HG02884 (cell line): ENCODE measurements at regions not wholly inside any gene's neighbourhood (a gene's known extent, or its start where the extent isn't known, plus 50 kb on each side); places are given as distances from the start of the nearest gene placed in this dataset.

ENCODE experiments used
- ATAC-seq: cut with Tn5 transposase; IDR thresholded peaks from one replicate; pipeline ENCODE4 v1.9.1; 2021; ENCODE audit warnings: mild to moderate bottlenecking, moderate library complexity; ENCODE audit not compliant: unreplicated experiment

DNA sequence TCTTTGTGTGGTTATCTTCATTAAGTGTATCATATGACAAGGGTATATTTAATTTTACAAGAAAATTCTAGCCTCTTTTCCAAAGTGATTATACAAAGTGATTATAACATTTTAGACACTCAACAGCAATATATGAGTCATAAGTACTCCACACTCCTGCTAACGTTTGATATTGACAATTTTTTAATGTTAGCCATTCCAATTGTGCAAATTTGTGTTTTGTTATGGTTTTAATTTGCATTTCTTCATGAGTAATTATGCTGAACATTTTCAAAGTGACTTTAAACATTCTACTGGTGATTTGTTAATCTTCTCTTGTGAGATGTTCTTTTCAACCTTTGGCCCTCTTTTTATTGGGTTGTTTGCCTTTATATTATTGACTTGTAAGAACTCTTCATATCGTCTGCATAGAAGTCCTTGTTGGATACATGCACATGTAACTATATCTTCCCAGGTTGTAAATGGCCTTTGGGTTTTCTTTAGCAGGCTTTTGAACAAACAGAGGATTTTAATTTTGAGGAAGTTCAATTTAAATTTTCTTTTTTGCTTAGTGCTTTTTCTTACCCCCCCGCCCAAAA is 771.6 kb upstream of the ZNF608 start:
- no peak for ATAC-seq

DNA sequence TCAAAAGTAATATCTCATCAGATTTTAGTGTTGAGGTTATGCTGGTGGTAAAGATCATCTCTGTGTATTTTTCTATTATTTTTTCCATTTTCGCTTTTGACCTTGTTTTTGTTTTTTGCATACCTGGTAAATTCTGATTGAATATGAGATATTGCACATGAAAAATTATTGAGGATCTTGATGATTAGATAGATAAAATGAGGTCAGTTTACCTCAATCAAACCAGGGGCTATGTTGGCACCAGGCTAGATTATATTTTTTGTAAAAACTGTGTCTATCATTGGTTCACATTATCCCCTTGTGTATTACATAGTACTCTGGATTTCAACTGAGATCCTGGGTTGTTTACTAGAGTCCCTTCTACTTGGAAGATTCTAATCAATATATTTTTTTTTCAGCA is 774.9 kb upstream of the ZNF608 start:
- no peak for ATAC-seq

GRCh38 chr5:125525356-125525755 is 778.9 kb upstream of the ZNF608 start:
- no peak for ATAC-seq

DNA sequence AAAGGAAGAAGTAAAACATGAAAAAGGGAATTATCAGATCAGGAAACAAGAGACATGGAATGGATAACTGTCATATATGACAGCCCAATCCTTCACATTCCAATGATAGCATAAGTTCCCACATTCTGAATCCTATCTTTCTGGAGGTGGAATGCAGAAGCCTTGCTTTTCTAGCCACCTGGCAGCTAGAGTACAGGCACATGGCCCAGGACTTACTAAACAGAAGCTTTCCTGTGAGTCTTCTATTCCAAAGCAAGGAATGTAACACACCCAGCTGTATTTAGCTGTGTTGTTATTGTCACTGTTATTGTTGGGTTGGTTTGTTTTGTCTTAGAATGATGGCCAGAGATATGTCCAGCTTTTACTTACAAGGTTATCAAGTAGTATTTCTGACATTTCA is 780.5 kb upstream of the ZNF608 start:
- ATAC-seq = no peak

GRCh38 chr5:125528881-125529280 is 782.4 kb upstream of the ZNF608 start:
- no peak for ATAC-seq

GRCh38 chr5:125530833-125531615 is 784.6 kb upstream of the ZNF608 start:
- no peak for ATAC-seq

DNA sequence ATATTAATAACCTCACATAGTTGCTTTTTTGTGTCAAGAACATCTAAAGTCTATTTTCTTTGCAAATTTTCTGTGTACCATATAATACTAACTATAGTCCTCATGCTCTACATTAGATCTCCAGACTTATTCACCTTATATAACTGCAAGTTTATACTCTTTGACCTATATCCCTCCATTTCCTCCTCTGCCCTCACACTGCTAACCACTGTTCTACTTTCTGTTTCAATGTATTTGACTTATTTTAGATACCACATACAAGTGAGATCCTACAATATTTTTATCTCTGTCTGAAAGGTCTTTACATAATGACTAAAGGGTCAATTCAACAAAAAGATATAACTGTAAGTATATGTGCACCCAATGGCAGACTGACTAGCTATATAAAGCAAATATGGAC is 789.7 kb upstream of the ZNF608 start:
- ATAC-seq = no peak

GRCh38 chr5:125536582-125536981 is 790.1 kb upstream of the ZNF608 start:
- ATAC-seq = no peak

DNA sequence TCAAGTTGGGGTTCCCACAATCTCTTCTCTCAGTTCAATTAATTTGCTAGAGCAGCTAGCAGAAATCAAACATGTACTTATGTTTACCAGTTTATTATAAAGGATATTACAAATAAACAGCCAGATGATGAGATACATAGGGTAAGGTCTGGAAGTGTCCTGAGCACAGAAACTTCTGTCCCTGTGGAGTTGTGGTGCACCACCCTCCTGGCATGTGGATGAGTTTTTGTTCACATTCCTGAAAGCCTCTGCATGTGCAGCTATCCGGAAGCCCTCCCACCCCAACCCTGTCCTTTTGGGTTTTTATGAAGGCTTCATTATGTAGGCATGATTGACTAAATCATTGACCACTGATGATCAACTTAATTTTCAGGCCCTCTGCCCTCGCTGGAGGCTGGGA is 791.2 kb upstream of the ZNF608 start:
- no peak for ATAC-seq

- ATAC-seq = no peak
Measured at GRCh38 chr5:125538469-125538868, 792.0 kb upstream of the ZNF608 start.

DNA sequence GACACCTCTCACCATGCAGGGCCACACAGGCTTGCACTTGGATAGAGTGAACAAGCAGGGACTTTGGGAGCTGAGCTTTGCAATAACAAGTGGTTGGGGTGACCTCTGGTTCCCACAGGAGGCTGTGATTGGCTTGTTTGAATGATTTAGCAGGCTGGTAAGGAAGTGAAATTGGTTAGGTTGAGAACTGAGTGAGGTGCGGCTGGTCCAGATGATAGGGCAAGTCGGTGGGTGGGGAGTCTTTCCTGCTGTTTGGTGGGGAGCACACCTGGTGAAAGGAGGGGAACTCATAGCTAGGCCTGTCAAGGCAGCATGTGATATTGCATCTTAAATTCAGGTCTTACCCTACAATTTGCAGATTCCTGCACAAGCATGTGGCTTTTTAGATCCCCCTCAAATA is 794.6 kb upstream of the ZNF608 start:
- ATAC-seq = no peak

DNA sequence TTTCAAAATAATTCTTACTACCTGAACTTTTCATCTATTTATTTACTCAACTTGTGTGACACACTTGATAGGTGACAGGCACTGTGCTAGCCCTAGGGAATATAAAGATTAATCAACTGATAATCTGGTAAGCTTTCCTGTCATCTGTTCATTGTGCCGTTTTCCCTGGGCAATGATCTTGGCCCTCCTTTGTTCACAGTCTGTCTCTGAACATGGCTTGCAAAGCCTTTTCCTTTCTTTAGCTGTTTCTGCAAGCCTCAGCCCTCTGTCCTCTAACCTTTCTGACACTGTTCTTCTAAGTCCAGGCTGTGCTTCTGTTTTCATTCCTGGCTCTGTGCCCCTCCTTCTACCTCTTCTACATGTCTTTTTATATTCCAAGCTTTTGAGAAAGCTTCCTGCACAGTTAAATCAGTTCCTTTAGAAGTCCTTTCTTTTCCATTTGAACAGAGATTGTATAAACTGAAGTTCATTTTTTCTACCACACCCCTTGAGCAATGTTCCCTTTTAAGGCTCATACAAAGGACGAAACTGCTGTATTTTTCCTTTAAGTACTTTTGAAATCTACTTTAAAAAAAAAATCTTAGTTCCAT is 803.0 kb upstream of the ZNF608 start:
- ATAC-seq = no peak

DNA sequence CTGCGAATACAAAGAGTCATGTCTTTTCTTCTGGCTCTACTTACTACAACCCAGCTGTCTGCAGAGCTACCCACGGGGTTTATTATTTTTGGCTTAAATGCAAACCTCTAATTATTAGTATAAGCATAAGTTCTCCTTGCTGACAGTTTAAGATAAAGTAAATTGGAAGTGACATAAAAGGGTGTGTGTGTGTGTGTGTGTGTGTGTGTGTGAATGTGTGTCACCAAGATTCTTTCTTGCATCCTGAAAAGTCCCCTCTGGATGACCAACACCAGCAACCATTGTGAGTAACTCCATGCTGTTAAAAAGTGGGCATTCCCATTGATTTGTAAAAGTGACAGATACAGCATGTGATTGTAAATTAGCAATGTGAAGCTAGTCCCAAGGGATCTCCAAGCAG is 803.8 kb upstream of the ZNF608 start:
- ATAC-seq = no peak

DNA sequence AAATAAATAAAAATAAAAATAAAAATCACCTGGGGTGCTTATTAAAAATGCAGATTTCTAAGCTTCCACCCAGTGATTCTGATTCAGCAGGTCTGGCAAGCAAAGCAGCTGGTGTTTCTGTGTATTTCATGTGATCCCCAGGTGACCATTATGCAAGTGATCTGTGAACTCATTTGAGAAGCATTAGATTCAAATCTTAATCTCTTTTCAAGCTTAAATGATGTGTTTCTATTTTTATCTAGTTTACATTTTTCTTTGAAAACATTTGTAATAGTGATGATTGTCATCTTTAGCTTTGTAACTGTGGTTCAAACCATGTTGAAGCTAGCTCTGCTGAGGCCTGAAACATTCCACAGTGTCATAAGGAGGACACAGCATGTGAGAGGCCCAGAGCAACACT is 804.8 kb upstream of the ZNF608 start:
- ATAC-seq = no peak

DNA sequence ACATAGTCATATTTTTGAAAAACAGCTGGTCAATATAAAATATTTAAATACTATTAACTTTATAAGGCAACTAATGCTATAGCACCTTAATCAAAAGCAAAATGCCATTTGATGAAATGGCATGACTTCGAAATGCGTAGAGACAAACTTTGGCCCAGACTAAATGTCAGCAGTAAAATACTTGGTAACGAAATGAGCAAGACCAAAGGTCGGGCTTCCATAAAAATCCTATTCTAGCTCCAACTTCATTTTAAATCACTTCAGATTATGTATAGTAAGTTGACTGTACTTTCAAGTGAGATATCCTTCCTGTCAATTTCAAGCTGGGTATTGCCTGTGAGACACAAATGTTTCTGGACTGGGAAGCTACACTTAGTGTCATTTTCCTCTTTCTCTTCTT is 805.4 kb upstream of the ZNF608 start:
- ATAC-seq = no peak

DNA sequence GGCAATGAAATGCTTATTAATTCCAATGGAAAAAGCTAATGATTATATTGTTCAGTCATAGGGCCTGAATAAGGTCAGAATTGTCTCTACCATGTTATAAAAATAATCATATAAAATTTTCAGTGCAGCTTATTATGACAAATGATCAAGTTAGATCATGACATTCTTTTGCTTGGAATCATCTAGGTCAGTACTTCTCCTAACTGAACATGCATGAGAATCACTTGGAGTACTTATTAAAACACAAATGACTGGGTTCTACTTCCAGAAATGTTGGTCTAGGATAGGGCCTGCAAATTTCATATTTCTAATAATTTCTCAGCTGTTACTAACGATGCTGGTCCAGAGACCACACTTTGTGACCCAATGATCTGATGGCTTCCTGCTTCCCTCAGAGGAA is 806.0 kb upstream of the ZNF608 start:
- ATAC-seq = no peak

- no peak for ATAC-seq
Measured at GRCh38 chr5:125554355-125554754, 807.9 kb upstream of the ZNF608 start.

DNA sequence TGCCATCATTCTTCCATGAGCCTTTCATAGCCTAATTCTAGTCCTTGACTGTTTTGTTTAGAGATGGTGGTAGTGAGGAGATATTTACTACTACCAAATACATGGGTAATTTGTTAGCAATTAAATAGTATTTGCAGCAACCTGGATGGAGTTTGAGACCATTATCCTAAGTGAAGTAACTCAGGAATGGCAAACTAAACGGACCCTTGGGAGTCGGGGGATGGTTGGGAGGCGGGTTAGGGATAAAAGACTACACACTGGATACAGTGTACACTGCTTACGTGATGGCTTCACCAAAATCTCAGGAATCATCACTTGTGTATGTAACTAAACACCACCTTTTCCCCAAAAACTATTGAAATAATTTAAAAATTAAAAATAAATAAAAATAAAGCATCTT is 809.2 kb upstream of the ZNF608 start:
- ATAC-seq = no peak

- no peak for ATAC-seq
Measured at GRCh38 chr5:125558016-125558415, 811.6 kb upstream of the ZNF608 start.

DNA sequence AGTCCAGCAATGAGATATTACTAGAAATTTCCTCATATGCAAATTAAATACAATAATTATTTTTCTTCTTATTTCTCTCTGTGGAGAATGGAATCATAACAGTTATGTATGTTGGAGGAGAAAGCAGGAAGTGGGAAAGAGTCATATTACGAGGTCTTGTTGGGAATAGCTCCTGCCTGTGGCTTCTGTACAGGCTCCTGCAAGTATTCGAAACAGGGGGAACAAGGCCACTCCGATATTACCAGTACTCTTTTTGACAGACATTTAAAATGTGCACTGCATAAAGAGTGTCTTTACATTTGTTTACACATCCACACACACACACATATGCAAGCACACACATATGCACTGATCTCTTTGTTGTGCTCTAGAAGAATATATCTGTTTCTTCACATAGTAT is 812.0 kb upstream of the ZNF608 start:
- no peak for ATAC-seq

GRCh38 chr5:125559296-125559695 is 812.9 kb upstream of the ZNF608 start:
- no peak for ATAC-seq

DNA sequence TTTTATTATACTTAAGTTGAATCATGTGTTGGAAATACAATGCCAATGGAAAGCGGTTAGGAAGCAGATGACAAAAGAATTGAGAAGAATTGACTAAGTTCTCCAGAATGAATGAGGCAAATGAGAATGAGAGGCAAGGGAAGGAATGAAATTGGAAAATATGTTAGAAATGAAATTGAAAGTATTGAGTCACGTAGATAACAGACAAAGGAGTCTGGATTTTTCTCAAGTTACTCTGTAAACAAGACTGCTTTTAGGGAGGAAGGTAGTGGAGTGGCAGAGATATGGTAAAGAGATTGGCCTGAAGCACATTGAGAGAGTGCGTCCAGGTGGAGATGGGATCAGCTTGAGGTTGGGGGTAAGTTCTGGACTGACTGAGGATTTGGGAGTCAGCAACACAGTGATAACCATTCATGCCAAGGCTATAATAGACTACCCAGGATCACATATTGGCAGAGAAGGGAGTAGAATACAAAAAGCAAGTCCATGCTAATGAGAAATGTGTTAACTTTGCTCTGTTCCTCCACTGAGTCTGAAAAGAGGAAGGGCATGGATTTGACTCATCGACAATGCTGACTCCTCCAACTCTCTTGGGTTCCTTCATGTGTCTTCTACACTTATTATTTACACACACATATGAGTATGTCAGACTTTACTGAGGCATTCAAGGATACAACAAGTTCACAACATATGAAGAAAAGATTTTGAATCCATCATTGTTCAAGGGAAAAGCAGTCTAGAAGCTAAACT is 814.2 kb upstream of the ZNF608 start:
- ATAC-seq = no peak
